ENCODE measurements at regions not wholly inside any gene's neighbourhood (a gene's known extent, or its start where the extent isn't known, plus 50 kb on each side); places are given as distances from the start of the nearest gene placed in this dataset.
"Not testable (repeated sequence)": the region's sequence is repeated elsewhere in the genome, so short reads cannot be mapped to it uniquely, and the experiment has no call there.

- DNase-seq (no peak), ATAC-seq (ENCODE audit: low read depth in 2 of 2) (no peak)
- H3K27me3 Mint-ChIP-seq = peaks cover 0 to 11% (median 0%) of the 10 kb centered on the region in 3 donors
- H3K9me3 Mint-ChIP-seq = peaks cover 0 to 9% (median 4%) of the 10 kb centered on the region in 7 donors
- peaks cover 0 to 2% of the 10 kb centered on the region in 2 donors for H3K36me3 Mint-ChIP-seq
- no peak overlapping the region for H3K4me3 Mint-ChIP-seq
- H3K4me1 Mint-ChIP-seq = no peaks in the 10 kb centered on the region
- H3K27ac Mint-ChIP-seq = peak overlapping the region in 1 of 6 donors; percentile 1
Observed at GRCh38 chr3:98644168-98644567, 50.8 kb upstream of the CPOX start.

- H3K36me3 Mint-ChIP-seq = no peaks in the 10 kb centered on the region
- no peak for ATAC-seq (ENCODE audit: low read depth in 2 of 2)
- peaks cover 0 to 9% (median 0%) of the 10 kb centered on the region in 7 donors for H3K9me3 Mint-ChIP-seq
- peaks cover 0 to 11% (median 0%) of the 10 kb centered on the region in 3 donors for H3K27me3 Mint-ChIP-seq
- H3K4me1 Mint-ChIP-seq = no peaks in the 10 kb centered on the region
- DNase-seq = no peak
- H3K27ac Mint-ChIP-seq = no peak overlapping the region
- no peak overlapping the region for H3K4me3 Mint-ChIP-seq
Observed at GRCh38 chr3:98645039-98645438, 51.6 kb upstream of the CPOX start.

GRCh38 chr3:98646680-98647079 lies 53.3 kb upstream of the CPOX start:
- Mint-ChIP-seq H3K9me3 (peaks cover 0 to 4% (median 0%) of the 10 kb centered on the region in 7 donors), H3K36me3 (no peaks in the 10 kb centered on the region), H3K27me3 (peaks cover 0 to 16% (median 0%) of the 10 kb centered on the region in 3 donors), H3K27ac (no peak overlapping the region), H3K4me3 (no peak overlapping the region), H3K4me1 (peaks cover 0 to 6% (median 0%) of the 10 kb centered on the region in 3 donors)
- no peak for DNase-seq
- no peak for ATAC-seq (ENCODE audit: low read depth in 2 of 2)

DNA sequence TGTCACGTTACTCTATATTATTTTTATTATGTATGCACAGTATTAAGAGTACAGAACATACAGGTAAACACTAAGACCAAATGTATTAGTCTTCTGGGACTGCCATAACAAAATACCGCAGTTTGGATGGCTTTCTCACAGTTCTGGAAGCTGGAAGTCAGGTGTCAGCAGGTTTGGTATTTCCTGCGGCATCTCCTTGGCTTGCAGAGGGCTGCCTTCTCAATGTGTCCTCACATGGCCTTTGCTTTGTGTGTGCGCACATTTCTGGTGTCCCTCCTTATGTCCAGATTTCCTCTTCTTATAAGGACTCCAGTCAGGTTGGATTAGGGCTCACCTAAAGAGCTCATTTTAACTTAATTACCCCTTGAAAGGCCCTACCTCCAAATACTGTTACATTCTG lies 53.8 kb upstream of the CPOX start:
- Mint-ChIP-seq H3K9me3 (peaks cover 0 to 4% (median 0%) of the 10 kb centered on the region in 7 donors), H3K4me1 (peaks cover 0 to 6% (median 0%) of the 10 kb centered on the region in 3 donors), H3K27me3 (peaks cover 0 to 21% (median 0%) of the 10 kb centered on the region in 3 donors), H3K27ac (no peak overlapping the region), H3K36me3 (no peaks in the 10 kb centered on the region), H3K4me3 (no peak overlapping the region)
- DNase-seq (no peak), ATAC-seq (ENCODE audit: low read depth in 2 of 2) (no peak)

GRCh38 chr3:98650971-98651779 lies 57.8 kb upstream of the CPOX start:
- no peak for ATAC-seq (ENCODE audit: low read depth in 2 of 2)
- no peak overlapping the region for H3K4me3 Mint-ChIP-seq
- H3K27ac Mint-ChIP-seq = no peak overlapping the region
- DNase-seq = no peak
- no peaks in the 10 kb centered on the region for H3K36me3 Mint-ChIP-seq
- peaks cover 0 to 6% (median 0%) of the 10 kb centered on the region in 3 donors for H3K4me1 Mint-ChIP-seq
- H3K9me3 Mint-ChIP-seq = no peaks in the 10 kb centered on the region
- H3K27me3 Mint-ChIP-seq = peaks cover 0 to 12% (median 0%) of the 10 kb centered on the region in 3 donors

DNA sequence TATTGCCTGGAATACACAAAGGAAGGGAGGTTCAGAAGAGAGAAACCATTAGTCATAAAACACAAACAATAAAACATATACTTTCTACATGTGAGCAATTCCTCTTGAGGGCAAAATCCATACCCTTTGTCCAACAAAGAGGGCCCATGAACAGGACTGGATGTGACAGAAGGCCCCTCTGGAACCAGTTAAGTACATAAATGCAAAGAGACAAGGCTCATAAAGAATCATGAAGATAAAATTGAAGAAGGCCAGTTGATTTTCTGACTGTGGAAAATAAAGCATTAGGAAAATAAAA lies 58.3 kb upstream of the CPOX start:
- Mint-ChIP-seq H3K27me3 (peaks cover 0 to 12% (median 0%) of the 10 kb centered on the region in 3 donors), H3K36me3 (no peaks in the 10 kb centered on the region), H3K27ac (peak overlapping the region in 2 of 6 donors; percentile 46 to 48), H3K9me3 (no peaks in the 10 kb centered on the region), H3K4me3 (no peak overlapping the region), H3K4me1 (peaks cover 0 to 6% (median 0%) of the 10 kb centered on the region in 3 donors)
- DNase-seq = no peak
- ATAC-seq (ENCODE audit: low read depth in 2 of 2) = no peak

DNA sequence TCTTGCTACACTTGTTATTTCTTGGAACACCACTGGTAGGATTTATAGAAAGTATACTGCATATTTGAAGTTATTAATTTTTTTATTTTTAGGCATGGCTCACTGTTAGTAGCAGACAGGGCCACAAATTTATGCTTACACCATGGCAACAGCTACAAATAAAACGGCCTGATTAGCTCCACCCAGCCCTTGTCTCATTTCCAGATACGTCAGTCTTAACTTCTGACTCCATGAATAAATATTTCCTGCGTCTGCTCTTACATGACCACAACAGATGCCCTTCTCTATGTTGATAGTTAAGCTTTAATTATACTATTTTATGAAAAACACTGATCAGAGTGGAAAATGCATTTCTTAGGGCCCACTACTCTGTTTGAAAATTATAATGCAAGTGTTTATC lies 62.3 kb upstream of the CPOX start:
- Mint-ChIP-seq H3K27ac (no peak overlapping the region), H3K36me3 (peaks cover 0 to 7% of the 10 kb centered on the region in 2 donors), H3K4me3 (no peak overlapping the region), H3K9me3 (peaks cover 0 to 2% (median 0%) of the 10 kb centered on the region in 7 donors), H3K27me3 (peaks cover 11 to 36% (median 21%) of the 10 kb centered on the region in 3 donors), H3K4me1 (peaks cover 0 to 5% (median 0%) of the 10 kb centered on the region in 3 donors)
- ATAC-seq (ENCODE audit: low read depth in 2 of 2) = no peak
- DNase-seq = no peak

DNA sequence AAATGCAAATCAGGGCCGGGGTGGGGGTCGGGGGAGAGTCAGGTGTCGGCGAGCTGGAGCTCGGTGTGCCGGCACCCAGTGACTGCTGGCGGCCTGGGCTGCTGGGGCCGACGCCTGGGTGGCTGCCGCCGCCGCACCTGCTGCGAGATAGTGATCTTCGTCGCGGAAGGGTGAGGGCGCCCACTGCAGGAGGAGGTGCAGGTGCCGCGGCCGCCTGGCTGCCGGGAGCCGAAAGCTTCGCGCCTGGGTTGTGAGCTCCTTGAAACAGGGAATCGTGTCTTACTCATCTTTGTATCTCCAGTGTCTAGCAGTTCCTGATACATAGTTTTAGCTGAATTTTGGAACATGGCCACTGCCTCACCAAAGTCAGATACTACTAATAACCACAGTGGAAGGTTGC lies 64.0 kb upstream of the CPOX start:
- ATAC-seq (ENCODE audit: low read depth in 2 of 2) (peak in 1 of 2 donors; percentile 25), DNase-seq (no peak)
- Mint-ChIP-seq H3K4me1 (no peaks in the 10 kb centered on the region), H3K9me3 (peaks cover 0 to 2% (median 0%) of the 10 kb centered on the region in 7 donors), H3K4me3 (peak overlapping the region in 1 of 8 donors; percentile 17), H3K36me3 (peaks cover 0 to 7% of the 10 kb centered on the region in 2 donors), H3K27ac (no peak overlapping the region), H3K27me3 (peaks cover 11 to 25% (median 21%) of the 10 kb centered on the region in 3 donors)

DNA sequence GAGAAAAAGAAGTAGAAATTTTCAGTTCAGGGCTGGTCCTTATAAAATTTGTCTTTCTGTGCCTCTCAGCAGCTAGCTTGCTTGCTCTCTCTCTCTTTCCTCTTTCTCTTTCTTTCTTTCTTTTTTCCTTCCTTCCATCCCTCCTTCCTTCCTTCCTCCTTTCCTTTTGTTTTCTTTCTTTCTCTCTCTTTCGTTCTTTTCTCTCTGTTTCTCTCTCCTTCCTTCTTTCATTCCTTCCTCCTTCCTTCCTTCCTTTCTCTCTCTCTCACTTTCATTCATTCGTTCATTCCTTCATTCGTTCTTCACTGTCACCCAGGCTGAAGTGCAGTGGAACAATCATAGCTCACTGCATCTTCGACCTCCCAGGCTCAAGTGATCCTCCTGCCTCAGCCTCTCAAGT lies 69.3 kb upstream of the CPOX start:
- H3K4me3 Mint-ChIP-seq = no peak overlapping the region
- DNase-seq (no peak), ATAC-seq (ENCODE audit: low read depth in 2 of 2) (no peak)
- H3K4me1 Mint-ChIP-seq = no peaks in the 10 kb centered on the region
- H3K9me3 Mint-ChIP-seq = peaks cover 0 to 2% (median 0%) of the 10 kb centered on the region in 7 donors
- peaks cover 0 to 7% of the 10 kb centered on the region in 2 donors for H3K36me3 Mint-ChIP-seq
- H3K27ac Mint-ChIP-seq = no peak overlapping the region
- peaks cover 8 to 26% (median 17%) of the 10 kb centered on the region in 3 donors for H3K27me3 Mint-ChIP-seq

DNA sequence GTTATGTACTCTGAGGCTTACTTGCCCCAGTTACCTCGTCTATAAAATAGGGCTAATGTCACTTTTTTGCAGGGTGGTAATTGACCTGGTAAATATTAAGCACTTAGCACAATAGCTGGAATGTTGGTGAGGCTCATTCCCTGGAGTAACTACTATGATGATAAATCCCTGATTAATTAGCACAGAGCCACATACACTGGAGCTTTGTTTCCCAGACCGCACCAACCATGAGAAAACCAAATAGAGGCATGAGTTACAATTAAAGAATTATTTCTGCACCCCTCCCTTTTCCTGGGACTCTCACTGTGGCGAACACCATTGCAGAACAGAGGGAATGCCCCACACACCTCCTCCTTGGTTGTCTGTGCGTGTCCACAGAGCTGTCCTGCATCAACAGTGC lies 76.6 kb upstream of the CPOX start:
- Mint-ChIP-seq H3K36me3 (no peaks in the 10 kb centered on the region), H3K4me3 (no peak overlapping the region), H3K9me3 (peaks cover 0 to 3% (median 0%) of the 10 kb centered on the region in 7 donors), H3K27ac (no peak overlapping the region), H3K4me1 (no peaks in the 10 kb centered on the region), H3K27me3 (no peaks in the 10 kb centered on the region)
- DNase-seq (no peak), ATAC-seq (ENCODE audit: low read depth in 2 of 2) (no peak)

- ATAC-seq (ENCODE audit: low read depth in 2 of 2) = no peak
- H3K27me3 Mint-ChIP-seq = peaks cover 0 to 10% (median 0%) of the 10 kb centered on the region in 3 donors
- H3K4me3 Mint-ChIP-seq = no peak overlapping the region
- H3K4me1 Mint-ChIP-seq = no peaks in the 10 kb centered on the region
- no peak overlapping the region for H3K27ac Mint-ChIP-seq
- no peaks in the 10 kb centered on the region for H3K36me3 Mint-ChIP-seq
- peaks cover 0 to 3% (median 0%) of the 10 kb centered on the region in 7 donors for H3K9me3 Mint-ChIP-seq
- DNase-seq = no peak
Observed at GRCh38 chr3:98679986-98680385, 83.2 kb upstream of the ST3GAL6 start.

DNA sequence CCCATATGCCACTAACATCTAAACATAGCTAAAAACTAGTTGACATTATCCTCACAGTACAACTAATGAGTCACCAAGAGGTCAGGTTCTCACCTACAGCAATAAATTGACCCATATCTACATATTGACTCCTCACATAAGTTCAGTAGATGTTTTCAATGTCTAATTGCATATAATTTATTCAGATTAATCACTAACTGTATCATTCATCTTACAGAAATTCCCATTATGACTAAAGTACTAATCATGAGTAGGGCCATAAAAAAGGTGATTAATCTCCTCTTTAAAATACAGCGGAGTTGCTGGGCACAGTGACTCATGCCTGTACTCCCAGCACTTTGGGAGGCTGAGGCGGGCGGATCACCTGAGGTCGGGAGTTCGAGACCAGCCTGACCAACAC lies 82.4 kb upstream of the ST3GAL6 start:
- no peak for DNase-seq
- Mint-ChIP-seq H3K9me3 (peaks cover 0 to 3% (median 0%) of the 10 kb centered on the region in 7 donors), H3K27ac (no peak overlapping the region), H3K4me3 (no peak overlapping the region), H3K4me1 (no peaks in the 10 kb centered on the region), H3K27me3 (peaks cover 0 to 10% (median 0%) of the 10 kb centered on the region in 3 donors), H3K36me3 (no peaks in the 10 kb centered on the region)
- ATAC-seq (ENCODE audit: low read depth in 2 of 2) = no peak

DNA sequence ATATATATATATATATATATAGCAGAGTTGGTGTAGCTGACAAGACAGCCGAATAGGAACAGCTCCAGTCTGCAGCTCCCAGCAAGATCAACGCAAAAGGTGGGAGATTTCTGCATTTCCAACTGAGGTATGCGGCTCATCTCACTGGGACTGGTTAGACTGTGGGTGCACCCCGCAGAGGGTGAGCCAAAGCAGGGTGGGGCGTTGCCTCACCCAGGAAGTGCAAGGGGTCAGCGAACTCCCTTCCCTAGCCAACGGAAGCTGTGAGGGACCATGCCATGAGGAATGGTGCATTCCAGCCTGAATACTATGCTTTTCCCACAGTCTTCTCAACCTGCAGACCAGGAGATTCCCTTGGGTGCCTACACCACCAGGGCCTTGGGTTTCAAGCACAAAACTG lies 81.7 kb upstream of the ST3GAL6 start:
- H3K36me3 Mint-ChIP-seq = no peaks in the 10 kb centered on the region
- ATAC-seq (ENCODE audit: low read depth in 2 of 2) = no peak
- no peak overlapping the region for H3K4me3 Mint-ChIP-seq
- no peak for DNase-seq
- no peaks in the 10 kb centered on the region for H3K4me1 Mint-ChIP-seq
- no peak overlapping the region for H3K27ac Mint-ChIP-seq
- H3K9me3 Mint-ChIP-seq = peaks cover 0 to 3% (median 0%) of the 10 kb centered on the region in 7 donors
- peaks cover 0 to 10% (median 0%) of the 10 kb centered on the region in 3 donors for H3K27me3 Mint-ChIP-seq

DNA sequence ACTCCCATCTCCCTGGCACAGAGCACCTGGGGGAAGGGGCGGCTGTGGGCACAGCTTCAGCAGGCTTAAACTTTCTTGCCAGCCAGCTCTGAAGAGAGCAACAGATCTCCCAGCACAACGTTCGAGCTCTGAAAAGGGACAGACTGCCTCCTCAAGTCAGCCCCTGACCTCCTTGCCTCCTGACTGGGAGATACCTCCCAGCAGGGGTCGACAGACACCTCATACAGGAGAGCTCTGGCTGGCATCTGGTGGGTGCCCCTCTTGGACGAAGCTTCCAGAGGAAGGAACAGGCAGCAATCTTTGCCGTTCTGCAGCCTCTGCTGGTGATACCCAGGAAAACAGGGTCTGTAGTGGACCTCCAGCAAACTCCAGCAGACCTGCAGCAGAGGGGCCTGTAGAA lies 80.7 kb upstream of the ST3GAL6 start:
- H3K27ac Mint-ChIP-seq = peak overlapping the region in 1 of 6 donors; percentile 39
- H3K27me3 Mint-ChIP-seq = peaks cover 0 to 10% (median 0%) of the 10 kb centered on the region in 3 donors
- H3K4me3 Mint-ChIP-seq; ATAC-seq (ENCODE audit: low read depth in 2 of 2); H3K9me3 Mint-ChIP-seq; DNase-seq; H3K4me1 Mint-ChIP-seq; H3K36me3 Mint-ChIP-seq: not testable (repeated sequence)
